ENCODE measurements at regions not wholly inside any gene's neighbourhood (a gene's known extent, or its start where the extent isn't known, plus 50 kb on each side); places are given as distances from the start of the nearest gene placed in this dataset.

- TF ChIP-seq ZFP3 (tag by site-specific recombination; IDR thresholded peaks at IDR 0.05; ENCODE audit: low read depth) (no peak), KLF1 (tag by site-specific recombination; IDR thresholded peaks at IDR 0.05) (no peak), RBAK (tag by site-specific recombination; IDR thresholded peaks at IDR 0.05) (no peak), ZNF621 (tag by site-specific recombination; IDR thresholded peaks at IDR 0.05) (no peak), ZNF692 (tag by site-specific recombination; IDR thresholded peaks at IDR 0.05) (no peak), SP2 (tag by site-specific recombination; IDR thresholded peaks at IDR 0.05) (no peak), ZFP69B (tag by site-specific recombination; IDR thresholded peaks at IDR 0.05) (no peak), ZBTB7A (tag by site-specific recombination; IDR thresholded peaks at IDR 0.05; ENCODE audit: low read depth) (no peak), ZSCAN23 (tag by site-specific recombination; IDR thresholded peaks at IDR 0.05) (no peak), ZBTB48 (tag by site-specific recombination; IDR thresholded peaks at IDR 0.05) (no peak)
Measured at GRCh38 chr5:104084896-104085295, 522.3 kb upstream of the NUDT12 start (continued).

- Histone ChIP-seq H3K9me3 (ENCODE audit: control insufficient read depth, insufficient read depth, low read depth, low read length) (no peaks in the 10 kb centered on the region), H3K27ac (ENCODE audit: extremely low read depth, low read depth, low read length) (no peak overlapping the region), H3K4me1 (ENCODE audit: control insufficient read depth, insufficient read depth, low read length) (no peaks in the 10 kb centered on the region), H3K36me3 (ENCODE audit: control insufficient read depth in 2 of 2, insufficient read depth in 1 of 2, low read length in 2 of 2) (no peaks in the 10 kb centered on the region), H3K4me3 (ENCODE audit: low read depth, low read length) (no peak overlapping the region)
- POLR2A ChIA-PET = no interaction called here
- TF ChIP-seq SP2 (tag by site-specific recombination; IDR thresholded peaks at IDR 0.05) (no peak), IKZF3 (tag by site-specific recombination; IDR thresholded peaks at IDR 0.05) (no peak), ZNF670 (tag by site-specific recombination; IDR thresholded peaks at IDR 0.05; ENCODE audit: low read depth) (no peak), ZNF394 (tag by site-specific recombination; IDR thresholded peaks at IDR 0.05; ENCODE audit: borderline replicate concordance) (no peak), ZNF10 (tag by site-specific recombination; IDR thresholded peaks at IDR 0.05) (no peak), ZNF623 (tag by site-specific recombination; IDR thresholded peaks at IDR 0.05) (no peak), ZBTB1 (tag by site-specific recombination; IDR thresholded peaks at IDR 0.05) (no peak), ZNF76 (tag by site-specific recombination; IDR thresholded peaks at IDR 0.05; ENCODE audit: borderline replicate concordance, low read depth) (no peak), ZNF530 (tag by site-specific recombination; IDR thresholded peaks at IDR 0.05; ENCODE audit: low read depth) (no peak), YY1 (tag by site-specific recombination; IDR thresholded peaks at IDR 0.05) (no peak), ZNF580 (tag by site-specific recombination; IDR thresholded peaks at IDR 0.05) (no peak), ZNF677 (tag by site-specific recombination; IDR thresholded peaks at IDR 0.05) (no peak), ZEB2 (tag by site-specific recombination; IDR thresholded peaks at IDR 0.05) (no peak), ZNF404 (tag by site-specific recombination; IDR thresholded peaks at IDR 0.05) (no peak), ZNF558 (tag by site-specific recombination; IDR thresholded peaks at IDR 0.05) (no peak), ZNF701 (tag by site-specific recombination; IDR thresholded peaks at IDR 0.05) (no peak), ZNF274 (IDR thresholded peaks at IDR 0.05; ENCODE audit: low read length) (no peak), ZNF274 (tag by site-specific recombination; IDR thresholded peaks at IDR 0.05; ENCODE audit: borderline replicate concordance) (no peak), ZNF658 (tag by site-specific recombination; IDR thresholded peaks at IDR 0.05) (no peak), ZNF18 (tag by site-specific recombination; IDR thresholded peaks at IDR 0.05) (no peak), PBX3 (CRISPR knock-in tag; IDR thresholded peaks at IDR 0.05) (no peak)
- CTCF ChIA-PET = no interaction called here
Measured at GRCh38 chr5:104082754-104083153, 520.2 kb upstream of the NUDT12 start.

Data from HEK293 (cell line).